GM21367 (cell line): ENCODE measurements at regions not wholly inside any gene's neighbourhood (a gene's known extent, or its start where the extent isn't known, plus 50 kb on each side); places are given as distances from the start of the nearest gene placed in this dataset.
"Not testable (repeated sequence)": the region's sequence is repeated elsewhere in the genome, so short reads cannot be mapped to it uniquely, and the experiment has no call there.

Source experiments
- ATAC-seq: cut with Tn5 transposase; IDR thresholded peaks from one replicate; pipeline ENCODE4 v1.9.1; 2021; ENCODE audit not compliant: unreplicated experiment

DNA sequence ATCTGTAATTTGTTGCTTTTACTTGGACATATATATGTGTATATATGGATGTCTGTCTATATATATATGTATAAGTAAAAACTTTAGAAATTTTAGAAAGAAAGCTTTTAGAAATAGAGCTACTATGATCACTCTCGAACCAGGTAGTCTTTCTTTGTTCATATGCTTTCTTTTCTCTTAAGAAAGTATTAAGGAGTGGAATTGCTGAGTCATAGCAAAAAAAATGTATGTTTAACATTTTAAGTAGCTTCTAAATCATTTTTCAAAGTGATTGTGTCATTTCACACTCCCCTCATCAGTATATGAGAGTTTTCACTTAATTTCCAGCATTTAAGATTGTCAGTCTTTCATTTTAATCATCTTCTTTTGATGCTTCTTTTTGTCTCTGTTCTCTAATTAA lies 447.9 kb upstream of the TECRL start:
- no peak for ATAC-seq

DNA sequence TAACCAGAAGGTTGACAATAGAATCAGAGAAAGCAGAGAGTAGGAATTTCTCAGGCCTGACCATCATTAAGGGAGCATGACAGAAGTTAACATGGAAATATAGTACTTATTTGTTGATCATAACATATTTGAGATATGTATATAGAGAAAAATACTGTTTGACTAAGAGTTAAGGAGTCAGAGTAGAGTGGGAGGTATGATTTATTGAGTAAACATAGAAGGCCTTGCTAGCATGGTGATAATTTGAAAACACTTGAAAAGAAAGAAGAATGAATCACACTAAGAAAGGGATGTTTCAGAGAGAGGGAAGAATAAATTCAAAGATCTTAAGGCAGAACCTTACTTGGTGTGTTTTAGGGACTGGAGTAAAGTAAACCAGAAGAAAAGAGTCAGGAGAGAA lies 437.2 kb upstream of the TECRL start:
- no peak for ATAC-seq

DNA sequence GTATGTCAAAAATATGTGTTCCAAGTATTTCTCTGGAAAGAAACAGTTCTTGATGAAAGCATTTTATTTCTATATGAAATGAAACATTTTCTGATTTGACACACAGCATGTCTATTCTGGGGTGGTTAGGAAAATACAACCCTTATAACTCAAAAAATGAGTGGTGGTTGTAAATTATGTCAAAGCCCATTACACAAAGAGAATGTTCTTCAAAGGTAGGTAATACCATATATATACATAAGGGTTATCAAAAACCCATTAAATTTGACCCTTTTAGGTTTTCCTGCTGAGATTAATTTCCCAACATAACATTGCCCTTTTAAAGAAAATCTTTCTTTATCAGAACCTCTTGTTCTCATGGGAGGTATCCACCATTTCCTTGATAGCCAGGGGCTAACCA lies 420.5 kb upstream of the TECRL start:
- ATAC-seq: no peak

DNA sequence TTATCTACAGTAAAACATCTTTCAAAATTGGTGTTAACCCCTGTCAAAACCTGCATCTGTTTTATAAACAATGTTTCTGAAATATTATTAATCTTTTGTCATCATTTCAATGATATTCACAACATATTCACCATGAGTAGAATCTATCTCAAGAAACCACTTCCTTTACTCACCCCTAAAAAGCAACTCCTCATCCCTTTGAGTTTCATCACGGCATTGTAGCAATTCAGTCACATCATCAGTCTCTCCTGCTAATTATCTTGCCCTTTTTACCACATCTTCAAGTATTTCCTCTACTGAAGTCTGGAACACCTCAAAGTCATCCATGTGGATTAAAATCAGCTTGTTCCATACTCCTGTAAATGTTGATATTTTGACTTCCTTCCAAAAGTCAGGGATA lies 415.3 kb upstream of the TECRL start:
- no peak for ATAC-seq

DNA sequence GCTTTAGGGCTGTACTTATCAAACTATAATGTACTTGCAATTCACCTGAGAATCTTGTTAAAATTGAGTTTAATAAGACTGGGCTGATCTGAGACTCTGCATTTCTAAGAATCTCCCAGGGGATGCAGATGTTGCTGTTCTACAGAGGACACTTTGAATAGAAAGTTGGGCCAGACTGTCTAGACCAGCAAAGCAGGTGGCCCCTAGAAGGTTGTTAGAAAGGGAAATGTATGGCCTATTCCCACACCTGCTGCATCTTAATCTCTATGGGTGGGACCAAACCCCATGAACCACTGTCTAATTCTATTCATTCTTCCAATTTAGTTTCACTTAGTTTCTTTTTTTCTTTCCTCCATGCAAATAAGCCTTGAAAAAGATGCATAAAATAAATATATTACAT lies 413.2 kb upstream of the TECRL start:
- ATAC-seq: no peak

DNA sequence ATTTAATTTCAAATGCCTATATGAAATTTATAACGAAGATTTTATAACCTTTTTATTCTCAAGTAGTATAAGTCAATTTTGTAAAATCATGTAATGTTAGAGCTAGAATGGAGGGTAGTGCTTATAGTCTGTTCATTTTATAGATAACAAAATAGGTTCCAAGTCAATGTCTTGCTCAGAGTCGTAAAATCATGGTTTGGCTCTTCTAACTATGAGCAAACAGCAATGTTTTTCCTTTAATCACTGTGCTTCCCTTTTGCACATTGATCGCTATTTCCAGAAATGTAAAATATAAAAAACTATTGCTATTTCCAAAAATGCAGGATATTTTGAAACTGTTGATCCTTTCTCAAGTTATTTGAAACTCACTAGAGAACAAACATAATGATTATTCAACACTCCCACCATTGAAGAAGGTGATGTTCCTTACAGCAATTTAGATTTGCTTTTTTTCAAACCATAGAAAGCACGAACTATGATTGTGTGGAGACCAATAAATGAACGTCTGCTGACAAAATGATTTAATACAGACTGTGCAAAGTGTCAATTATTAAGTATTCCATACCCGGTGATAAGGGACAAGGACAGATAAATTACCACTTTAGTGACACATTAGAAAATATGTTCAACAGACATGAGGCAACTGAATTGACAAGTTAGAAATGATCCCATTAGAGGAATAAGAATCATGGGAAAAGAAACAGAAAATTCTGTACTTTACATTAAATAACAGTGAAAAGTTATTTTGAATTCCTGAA lies 412.1 kb upstream of the TECRL start:
- ATAC-seq: no peak

DNA sequence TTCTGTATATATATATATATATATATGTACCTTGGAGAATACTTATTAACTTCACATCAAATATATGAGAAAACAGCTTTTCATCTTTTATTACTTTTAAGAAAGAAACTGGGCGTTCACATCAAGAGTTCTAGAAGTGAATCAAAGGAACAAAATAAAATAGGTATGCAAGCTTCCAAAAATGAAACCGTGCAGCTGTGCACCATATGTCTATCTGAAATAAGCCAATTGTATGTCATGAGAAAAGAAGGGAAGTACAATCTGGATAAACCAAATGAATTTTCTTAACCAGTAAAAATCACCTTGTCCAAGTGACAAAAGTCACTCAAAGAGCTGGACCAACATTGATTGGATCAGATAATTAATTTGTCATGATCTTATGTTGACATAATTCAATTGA lies 405.4 kb upstream of the TECRL start:
- ATAC-seq: no peak

DNA sequence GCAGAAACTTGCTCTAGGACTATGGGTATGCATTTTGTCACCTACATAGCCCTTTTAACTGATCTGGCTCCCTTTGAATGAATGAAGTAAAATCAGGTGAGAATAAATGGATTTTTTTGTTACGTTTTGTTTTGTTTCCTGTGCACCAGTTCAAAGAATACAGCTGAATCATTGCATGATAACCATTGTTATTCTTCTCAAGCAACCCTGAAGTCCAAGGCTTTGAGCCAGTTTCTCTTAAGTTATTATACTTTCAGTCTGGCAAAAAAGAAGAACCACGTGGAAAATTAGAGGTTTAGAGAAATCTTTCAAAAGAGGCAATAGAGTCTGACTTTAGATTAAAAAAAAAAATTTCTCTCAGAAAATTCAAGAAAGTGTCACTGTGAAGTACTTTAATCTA lies 398.6 kb upstream of the TECRL start:
- no peak for ATAC-seq

DNA sequence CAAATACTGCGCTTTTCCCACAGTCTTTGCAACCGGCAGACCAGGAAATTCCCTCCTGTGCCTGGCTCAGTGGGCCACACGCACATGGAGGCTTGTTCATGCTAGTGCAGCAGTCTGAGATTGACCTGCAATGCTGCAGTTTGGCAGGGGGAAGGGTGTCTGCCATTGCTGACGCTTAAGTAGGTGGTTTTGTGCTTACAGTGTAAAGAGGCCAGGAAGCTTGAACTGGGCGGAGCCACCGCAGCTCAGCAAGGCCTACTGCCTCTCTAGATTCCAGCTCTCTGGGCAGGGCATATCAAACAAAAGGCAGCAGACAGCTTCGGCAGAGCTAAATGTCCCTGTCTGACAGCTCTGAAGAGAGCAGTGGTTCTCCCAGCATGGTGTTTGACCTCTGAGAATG lies 390.5 kb upstream of the TECRL start:
- ATAC-seq: no peak

DNA sequence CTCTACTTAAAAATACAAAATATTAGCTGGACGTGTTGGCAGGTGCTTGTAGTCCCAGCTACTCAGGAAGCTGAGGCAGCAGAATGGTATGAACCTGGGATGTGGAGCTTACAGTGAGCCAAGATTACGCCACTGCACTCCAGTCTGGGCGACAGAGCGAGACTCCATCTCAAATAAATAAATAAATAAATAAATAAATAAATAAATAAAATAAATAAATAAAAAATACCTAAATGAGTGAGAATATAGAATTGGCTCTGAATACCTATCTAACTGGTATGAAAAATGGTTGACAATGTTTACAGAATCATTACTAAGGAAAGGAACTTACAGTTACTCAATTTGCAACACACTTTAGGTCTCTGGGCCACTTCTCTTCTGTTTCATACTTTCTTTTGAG lies 389.6 kb upstream of the TECRL start:
- not testable (repeated sequence) for ATAC-seq

DNA sequence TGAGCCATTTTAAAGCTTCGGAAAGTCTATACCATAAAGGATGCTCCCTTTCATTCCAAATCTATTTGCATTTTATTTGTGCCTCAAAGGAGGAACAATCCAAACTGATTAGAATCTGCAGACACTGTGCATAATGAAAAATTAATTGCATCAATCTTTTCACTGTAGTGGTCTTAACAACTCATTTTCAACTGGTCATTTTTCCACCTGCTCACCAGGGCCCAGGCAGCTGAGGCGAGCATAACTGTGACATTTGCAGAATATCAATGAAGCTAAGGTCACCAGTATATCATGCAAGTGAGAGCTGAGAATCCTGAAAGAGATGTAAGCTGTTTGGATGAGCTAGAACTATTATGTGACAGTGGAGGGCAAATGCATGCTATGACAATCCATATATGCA lies 387.3 kb upstream of the TECRL start:
- no peak for ATAC-seq

DNA sequence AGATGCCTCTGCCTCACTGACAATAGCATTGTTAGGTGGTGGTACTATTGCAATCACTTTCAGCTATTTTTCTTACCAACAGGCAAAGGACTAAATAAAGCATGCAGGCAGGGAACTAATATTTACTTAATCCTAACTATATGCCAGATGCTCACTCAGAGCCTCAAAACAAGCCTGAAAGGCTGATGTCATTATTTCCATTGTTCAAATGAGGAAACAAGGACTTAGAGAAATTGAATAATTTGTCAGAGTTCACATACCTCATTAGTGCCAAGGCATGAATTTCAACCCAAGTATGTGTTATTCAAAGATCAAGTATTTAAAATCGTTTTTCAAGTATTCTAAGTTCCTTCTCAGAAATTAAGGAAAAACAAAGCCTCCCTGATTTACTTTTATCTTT lies 374.9 kb upstream of the TECRL start:
- no peak for ATAC-seq

DNA sequence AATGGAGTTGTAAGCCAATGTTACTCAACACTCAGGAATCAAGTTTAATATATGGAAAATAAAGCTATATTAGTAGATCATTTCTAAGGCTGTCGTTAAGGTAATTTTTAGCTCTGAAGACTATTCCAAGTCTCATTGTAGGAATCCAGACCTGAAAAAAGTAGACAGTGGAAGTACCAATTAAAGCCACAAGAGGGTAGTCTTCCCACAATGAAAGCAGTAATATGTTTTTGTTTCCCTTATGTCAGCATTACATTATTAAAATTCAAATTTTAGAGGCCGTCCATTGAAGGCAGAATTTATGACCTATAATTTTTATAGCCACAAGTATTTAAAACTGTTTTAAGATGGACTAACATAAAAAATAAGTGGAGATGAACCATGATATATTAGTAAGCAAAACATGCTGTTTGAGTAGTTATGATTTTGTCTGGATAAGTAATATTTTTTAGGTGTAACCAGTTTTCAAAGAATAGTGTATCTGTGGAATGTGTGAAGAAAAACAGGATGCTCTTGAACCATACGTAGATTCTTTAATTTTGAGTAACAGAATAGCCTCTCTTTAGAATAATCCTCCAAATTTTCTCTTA lies 372.6 kb upstream of the TECRL start:
- ATAC-seq: peak; percentile 68

DNA sequence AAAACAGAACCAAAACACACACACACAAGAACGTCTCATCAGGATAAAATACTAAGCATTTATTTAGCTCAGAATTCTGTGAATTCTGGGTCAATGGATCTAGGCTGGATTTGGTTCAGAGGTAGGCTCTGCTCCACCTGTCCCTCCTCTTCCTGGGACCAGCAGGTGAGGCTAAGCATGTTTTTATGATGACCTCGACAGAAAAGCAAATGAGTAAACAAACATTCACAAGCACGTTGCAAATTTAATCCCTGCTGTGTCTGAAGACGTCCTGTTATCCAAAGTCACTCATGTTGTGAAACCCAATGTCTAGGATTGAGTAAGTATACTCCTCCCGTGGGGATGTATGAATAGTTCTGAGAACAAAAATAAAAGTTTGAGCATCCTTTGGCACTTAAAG lies 371.4 kb upstream of the TECRL start:
- no peak for ATAC-seq

DNA sequence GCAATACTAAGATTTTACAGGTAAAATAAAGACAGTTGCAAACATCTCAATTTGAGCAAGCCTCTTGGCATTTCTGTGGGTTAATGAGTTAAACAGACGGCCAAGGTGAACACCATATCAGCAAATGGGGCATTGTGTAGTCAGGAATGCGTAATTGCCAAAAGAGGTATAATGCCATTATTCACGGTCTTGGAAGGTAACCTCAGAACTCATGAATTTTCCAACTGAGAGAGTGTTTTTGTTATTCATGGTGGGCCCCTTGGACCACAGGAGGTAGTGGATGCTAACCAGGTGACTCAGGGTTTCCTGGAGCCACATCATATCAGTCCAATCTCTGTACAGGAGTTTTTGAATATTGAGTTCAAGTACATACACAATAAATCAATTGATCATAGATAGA lies 368.0 kb upstream of the TECRL start:
- no peak for ATAC-seq

DNA sequence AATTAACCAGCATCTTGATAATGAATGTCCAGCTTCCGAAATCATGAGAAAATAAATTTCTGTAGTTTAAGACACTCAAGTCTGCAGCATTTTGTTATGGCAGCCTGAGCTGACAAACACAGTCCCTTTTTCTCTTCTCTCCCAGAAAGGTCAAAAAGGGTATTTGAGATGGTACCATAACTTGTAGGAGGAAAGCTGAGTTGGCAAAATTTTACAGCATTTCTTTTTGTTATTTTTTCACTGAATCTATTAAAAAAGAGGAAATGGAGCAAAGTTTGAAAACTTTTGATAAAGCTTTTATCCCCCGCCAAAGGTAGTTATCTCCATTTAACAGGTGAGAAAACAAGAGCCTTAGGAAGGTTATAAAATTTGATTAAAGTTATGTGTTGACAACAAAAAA lies 367.6 kb upstream of the TECRL start:
- ATAC-seq: no peak

DNA sequence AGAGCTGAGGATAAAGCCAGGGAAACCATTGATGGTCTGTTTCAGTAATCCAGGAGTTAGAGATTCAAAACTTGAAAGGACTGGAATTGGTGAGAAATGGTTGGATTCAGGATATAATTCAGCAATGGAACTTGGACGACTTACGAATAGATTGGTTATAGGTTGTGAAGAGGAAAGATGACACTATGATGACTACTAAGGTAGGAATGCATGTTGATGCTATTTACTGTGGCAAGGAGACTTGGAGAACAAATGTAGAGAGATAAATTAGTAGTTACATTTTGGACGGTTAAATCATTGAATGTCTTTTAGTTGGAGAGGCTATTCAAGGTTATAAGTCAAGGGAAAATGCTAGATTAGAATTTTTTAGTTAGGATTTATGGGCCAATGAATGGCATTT lies 365.4 kb upstream of the TECRL start:
- no peak for ATAC-seq

DNA sequence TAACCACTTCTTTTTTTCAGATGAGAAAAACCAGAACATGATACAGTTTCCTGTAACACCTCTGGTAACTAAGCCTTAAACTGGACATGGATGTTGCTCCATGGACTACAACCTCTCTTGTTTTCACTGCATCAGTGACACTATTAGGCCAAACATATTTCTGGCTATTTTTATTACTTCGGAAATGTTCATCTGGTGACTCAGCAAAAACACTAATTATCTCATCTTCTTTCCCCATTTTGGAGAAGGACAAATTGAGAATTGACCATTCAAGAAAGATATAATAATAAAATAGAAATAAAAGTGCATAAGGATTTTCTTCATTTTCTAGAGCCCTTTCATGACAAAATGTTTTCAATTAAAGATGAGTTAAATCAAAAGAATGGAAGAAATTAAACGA lies 361.9 kb upstream of the TECRL start:
- no peak for ATAC-seq

DNA sequence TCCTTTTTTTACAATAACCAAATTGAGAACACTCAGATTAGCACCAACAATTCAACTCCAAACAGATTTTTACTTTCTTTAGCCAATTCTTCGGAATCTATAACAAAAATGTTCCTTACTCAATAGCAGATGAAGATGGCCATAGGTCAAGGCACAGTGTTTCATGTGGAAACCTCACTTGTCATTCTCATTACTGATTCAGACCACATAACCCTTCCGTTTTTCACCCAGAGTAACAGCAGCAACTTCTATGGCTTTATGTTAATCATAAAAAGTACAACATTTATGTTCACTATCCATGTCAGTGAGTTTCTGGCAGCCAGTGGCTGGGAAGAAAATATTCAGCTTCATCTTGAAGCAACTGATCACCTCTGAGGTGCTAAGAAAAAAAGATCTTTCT lies 358.3 kb upstream of the TECRL start:
- no peak for ATAC-seq

DNA sequence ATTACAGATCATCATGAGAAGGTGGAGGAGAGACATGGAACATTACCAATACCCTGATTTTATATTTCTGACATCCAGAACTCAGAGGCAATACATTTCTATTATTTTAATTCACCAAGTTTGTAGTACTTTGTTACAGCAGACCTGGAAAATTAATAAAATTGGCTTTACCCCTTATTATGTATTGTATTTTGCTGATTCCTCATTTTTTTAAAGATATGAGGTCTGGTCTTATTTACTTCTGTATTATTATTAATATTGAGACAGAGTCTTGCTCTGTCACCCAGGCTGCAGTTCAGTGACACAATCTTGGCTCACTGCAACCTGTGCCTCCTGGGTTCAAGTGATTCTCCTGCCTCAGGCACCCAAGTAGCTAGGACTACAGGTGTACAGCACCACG lies 357.3 kb upstream of the TECRL start:
- no peak for ATAC-seq

DNA sequence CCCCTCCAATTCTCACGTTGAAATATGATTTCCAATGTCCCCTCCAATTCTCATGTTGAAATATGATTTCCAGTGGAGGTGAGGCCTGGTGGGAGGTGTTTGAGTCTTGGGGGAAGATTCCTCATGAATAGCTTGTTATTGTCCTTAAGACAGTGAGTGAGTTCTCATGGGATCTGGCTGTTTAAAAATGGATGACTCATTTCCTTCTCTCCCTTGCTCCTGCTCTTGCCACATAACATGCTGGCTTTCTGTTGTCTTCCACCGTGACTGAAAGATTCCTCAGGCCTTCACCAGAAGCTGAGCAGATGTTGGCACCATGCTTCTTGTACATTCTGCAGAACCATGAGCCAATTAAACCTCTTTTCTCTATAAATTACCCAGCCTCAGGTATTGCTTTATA lies 346.8 kb upstream of the TECRL start:
- ATAC-seq: no peak

DNA sequence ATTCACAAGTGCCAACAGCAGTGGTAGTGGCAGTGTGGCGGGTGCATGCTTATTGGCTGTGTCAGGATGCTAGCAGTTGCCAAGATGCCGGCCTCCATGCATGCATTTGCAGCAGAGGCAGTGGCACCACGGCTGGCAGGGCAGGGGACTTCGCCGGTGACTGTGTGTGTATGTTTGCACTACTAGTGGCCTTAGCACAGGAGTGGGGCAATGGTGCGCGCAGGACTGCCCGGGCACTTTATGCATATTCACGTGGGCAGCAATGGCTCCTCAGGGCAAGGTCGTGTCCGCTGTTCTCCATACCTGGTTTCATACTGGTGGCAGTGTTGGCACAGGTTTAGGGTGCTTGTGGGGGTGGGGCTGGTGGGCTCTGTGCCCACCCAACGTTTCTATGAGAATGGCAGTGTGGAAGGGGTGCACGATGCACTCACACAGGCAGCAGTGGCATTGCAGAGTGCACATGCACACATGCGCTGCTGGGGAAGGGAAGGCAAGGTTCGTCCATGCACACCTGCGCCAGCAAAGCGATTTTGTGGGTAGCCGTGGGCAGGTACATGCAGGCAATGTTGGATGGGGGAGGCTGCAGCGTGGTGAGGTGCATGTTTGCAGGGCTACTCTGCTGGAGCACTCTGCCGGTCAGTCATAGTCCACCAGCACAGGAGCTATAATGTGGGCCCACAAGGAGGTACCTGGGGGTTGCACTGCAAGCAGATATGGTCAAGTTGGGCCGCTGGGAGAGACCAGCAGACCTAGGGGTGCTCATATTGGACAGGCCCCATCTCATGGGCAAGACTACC lies 338.9 kb upstream of the TECRL start:
- ATAC-seq: no peak
